ENCODE measurements at regions not wholly inside any gene's neighbourhood (a gene's known extent, or its start where the extent isn't known, plus 50 kb on each side); places are given as distances from the start of the nearest gene placed in this dataset.

GRCh38 chr15:46231786-46232185, 597.0 kb downstream of the SQOR start:
- peaks cover 0 to 3% of the 10 kb centered on the region in 2 donors for H3K9me3 Mint-ChIP-seq
- H3K36me3 Mint-ChIP-seq (ENCODE audit: insufficient read depth) = no peaks in the 10 kb centered on the region
- H3K27ac Mint-ChIP-seq = no peak overlapping the region
- no peak for DNase-seq
- no peak for ATAC-seq (replicated peaks)
- H3K27me3 Mint-ChIP-seq = no peaks in the 10 kb centered on the region
- no peaks in the 10 kb centered on the region for H3K4me1 Mint-ChIP-seq (ENCODE audit: low read depth in 2 of 2)
- no peak overlapping the region for H3K4me3 Mint-ChIP-seq

- no peak overlapping the region for H3K27ac Mint-ChIP-seq
- ATAC-seq (replicated peaks) (no peak), DNase-seq (no peak)
- no peak overlapping the region for H3K4me3 Mint-ChIP-seq
- no peaks in the 10 kb centered on the region for H3K4me1 Mint-ChIP-seq (ENCODE audit: low read depth in 2 of 2)
- peaks cover 0 to 3% of the 10 kb centered on the region in 2 donors for H3K9me3 Mint-ChIP-seq
- H3K36me3 Mint-ChIP-seq (ENCODE audit: insufficient read depth) = no peaks in the 10 kb centered on the region
- H3K27me3 Mint-ChIP-seq = no peaks in the 10 kb centered on the region
Measured at GRCh38 chr15:46232471-46232870, 597.6 kb downstream of the SQOR start.

GRCh38 chr15:46242935-46243334, 608.1 kb downstream of the SQOR start:
- H3K4me3 Mint-ChIP-seq = no peak overlapping the region
- DNase-seq (no peak), ATAC-seq (replicated peaks) (no peak)
- no peaks in the 10 kb centered on the region for H3K27me3 Mint-ChIP-seq
- no peaks in the 10 kb centered on the region for H3K4me1 Mint-ChIP-seq (ENCODE audit: low read depth in 2 of 2)
- H3K9me3 Mint-ChIP-seq = peaks cover 3 to 10% of the 10 kb centered on the region in 2 donors
- H3K27ac Mint-ChIP-seq = no peak overlapping the region
- no peaks in the 10 kb centered on the region for H3K36me3 Mint-ChIP-seq (ENCODE audit: insufficient read depth)

GRCh38 chr15:46251903-46252302, 617.1 kb downstream of the SQOR start:
- H3K27me3 Mint-ChIP-seq = no peaks in the 10 kb centered on the region
- no peaks in the 10 kb centered on the region for H3K4me1 Mint-ChIP-seq (ENCODE audit: low read depth in 2 of 2)
- ATAC-seq (replicated peaks) (no peak), DNase-seq (no peak)
- no peak overlapping the region for H3K4me3 Mint-ChIP-seq
- no peak overlapping the region for H3K27ac Mint-ChIP-seq
- peaks cover 0 to 2% of the 10 kb centered on the region in 2 donors for H3K9me3 Mint-ChIP-seq
- H3K36me3 Mint-ChIP-seq (ENCODE audit: insufficient read depth) = no peaks in the 10 kb centered on the region

- ATAC-seq (replicated peaks) (no peak), DNase-seq (no peak)
- Mint-ChIP-seq H3K36me3 (ENCODE audit: insufficient read depth) (peaks cover 3% of the 10 kb centered on the region), H3K4me3 (no peak overlapping the region), H3K9me3 (peaks cover 0 to 6% of the 10 kb centered on the region in 2 donors), H3K4me1 (ENCODE audit: low read depth in 2 of 2) (no peaks in the 10 kb centered on the region), H3K27me3 (no peaks in the 10 kb centered on the region), H3K27ac (no peak overlapping the region)
Measured at GRCh38 chr15:46258056-46258455, 623.2 kb downstream of the SQOR start.

- DNase-seq = no peak
- ATAC-seq (replicated peaks) = no peak
- Mint-ChIP-seq H3K4me3 (no peak overlapping the region), H3K27me3 (no peaks in the 10 kb centered on the region), H3K36me3 (ENCODE audit: insufficient read depth) (peaks cover 3% of the 10 kb centered on the region), H3K9me3 (peaks cover 0 to 6% of the 10 kb centered on the region in 2 donors), H3K4me1 (ENCODE audit: low read depth in 2 of 2) (no peaks in the 10 kb centered on the region), H3K27ac (no peak overlapping the region)
Measured at GRCh38 chr15:46260937-46261336, 626.1 kb downstream of the SQOR start.

- no peak overlapping the region for H3K27ac Mint-ChIP-seq
- DNase-seq = no peak
- H3K36me3 Mint-ChIP-seq (ENCODE audit: insufficient read depth) = peaks cover 3% of the 10 kb centered on the region
- no peaks in the 10 kb centered on the region for H3K4me1 Mint-ChIP-seq (ENCODE audit: low read depth in 2 of 2)
- ATAC-seq (replicated peaks) = no peak
- H3K27me3 Mint-ChIP-seq = no peaks in the 10 kb centered on the region
- no peak overlapping the region for H3K4me3 Mint-ChIP-seq
- peaks cover 6 to 8% of the 10 kb centered on the region in 2 donors for H3K9me3 Mint-ChIP-seq
Measured at GRCh38 chr15:46265664-46266347, 631.0 kb downstream of the SQOR start.

- Mint-ChIP-seq H3K4me3 (no peak overlapping the region), H3K27ac (no peak overlapping the region), H3K9me3 (peaks cover 6 to 8% of the 10 kb centered on the region in 2 donors), H3K4me1 (ENCODE audit: low read depth in 2 of 2) (no peaks in the 10 kb centered on the region), H3K36me3 (ENCODE audit: insufficient read depth) (no peaks in the 10 kb centered on the region), H3K27me3 (no peaks in the 10 kb centered on the region)
- DNase-seq = no peak
- no peak for ATAC-seq (replicated peaks)
Measured at GRCh38 chr15:46266661-46267060, 631.8 kb downstream of the SQOR start.

- Mint-ChIP-seq H3K27ac (no peak overlapping the region), H3K4me3 (no peak overlapping the region), H3K36me3 (ENCODE audit: insufficient read depth) (no peaks in the 10 kb centered on the region), H3K9me3 (peaks cover 4 to 15% of the 10 kb centered on the region in 2 donors), H3K27me3 (no peaks in the 10 kb centered on the region), H3K4me1 (ENCODE audit: low read depth in 2 of 2) (no peaks in the 10 kb centered on the region)
- no peak for ATAC-seq (replicated peaks)
- DNase-seq = no peak
Measured at GRCh38 chr15:46270481-46271147, 635.8 kb downstream of the SQOR start.

GRCh38 chr15:46275701-46276100, 640.9 kb downstream of the SQOR start:
- Mint-ChIP-seq H3K36me3 (ENCODE audit: insufficient read depth) (no peaks in the 10 kb centered on the region), H3K9me3 (peaks cover 8 to 12% of the 10 kb centered on the region in 2 donors), H3K4me3 (no peak overlapping the region), H3K27ac (no peak overlapping the region), H3K27me3 (no peaks in the 10 kb centered on the region), H3K4me1 (ENCODE audit: low read depth in 2 of 2) (no peaks in the 10 kb centered on the region)
- no peak for ATAC-seq (replicated peaks)
- no peak for DNase-seq

GRCh38 chr15:46277451-46277850, 642.6 kb downstream of the SQOR start:
- no peak for ATAC-seq (replicated peaks)
- DNase-seq = no peak
- Mint-ChIP-seq H3K27me3 (no peaks in the 10 kb centered on the region), H3K4me3 (no peak overlapping the region), H3K9me3 (peaks cover 12 to 13% of the 10 kb centered on the region in 2 donors), H3K27ac (no peak overlapping the region), H3K36me3 (ENCODE audit: insufficient read depth) (no peaks in the 10 kb centered on the region), H3K4me1 (ENCODE audit: low read depth in 2 of 2) (no peaks in the 10 kb centered on the region)

GRCh38 chr15:46278062-46278461, 643.2 kb downstream of the SQOR start:
- H3K4me1 Mint-ChIP-seq (ENCODE audit: low read depth in 2 of 2) = no peaks in the 10 kb centered on the region
- ATAC-seq (replicated peaks) (no peak), DNase-seq (no peak)
- no peaks in the 10 kb centered on the region for H3K27me3 Mint-ChIP-seq
- peaks cover 10 to 12% of the 10 kb centered on the region in 2 donors for H3K9me3 Mint-ChIP-seq
- H3K36me3 Mint-ChIP-seq (ENCODE audit: insufficient read depth) = no peaks in the 10 kb centered on the region
- H3K4me3 Mint-ChIP-seq = no peak overlapping the region
- no peak overlapping the region for H3K27ac Mint-ChIP-seq

GRCh38 chr15:46278486-46279090, 643.8 kb downstream of the SQOR start:
- Mint-ChIP-seq H3K4me3 (no peak overlapping the region), H3K4me1 (ENCODE audit: low read depth in 2 of 2) (no peaks in the 10 kb centered on the region), H3K9me3 (peaks cover 9 to 12% of the 10 kb centered on the region in 2 donors), H3K27me3 (no peaks in the 10 kb centered on the region), H3K36me3 (ENCODE audit: insufficient read depth) (no peaks in the 10 kb centered on the region), H3K27ac (no peak overlapping the region)
- ATAC-seq (replicated peaks) (no peak), DNase-seq (no peak)
